AG10803 (cell line): ENCODE measurements at regions not wholly inside any gene's neighbourhood (a gene's known extent, or its start where the extent isn't known, plus 50 kb on each side); places are given as distances from the start of the nearest gene placed in this dataset.

Source experiments
- DNase-seq: peaks from one replicate; pipeline ENCODE4 v3.0.0; 2010; ENCODE audit warnings: low read depth
- H3K4me3 ChIP-seq: 2 replicates; pipeline ENCODE4 v1.5.1; 2011; ENCODE audit warnings: mild to moderate bottlenecking, low read length, control low read depth
- CTCF ChIP-seq: conservative IDR thresholded peaks from 2 replicates; pipeline ENCODE4 v1.5.1; 2011; ENCODE audit warnings: mild to moderate bottlenecking, low read length, control low read depth, inconsistent platforms

DNA sequence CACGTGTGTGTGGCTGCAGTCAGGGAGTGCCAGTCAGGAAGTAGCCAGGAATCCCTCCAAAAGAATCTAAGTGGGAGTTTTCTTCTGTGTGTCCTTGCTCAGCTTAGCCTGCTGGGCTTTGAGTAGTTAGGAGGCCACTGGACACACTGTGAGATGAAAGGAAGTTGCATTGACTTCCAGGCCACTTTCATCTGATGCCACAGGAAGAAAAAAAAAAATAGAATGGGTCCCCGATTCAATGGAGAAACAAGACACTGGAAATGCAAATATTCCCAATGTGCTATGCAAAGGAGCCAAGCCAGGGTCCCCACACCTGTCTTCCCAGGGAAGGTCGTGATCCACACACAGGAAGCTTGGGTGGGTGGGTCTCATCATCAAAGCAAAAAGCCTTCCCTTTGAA lies 95.6 kb upstream of the E2F8 start:
- H3K4me3 ChIP-seq: no peak overlapping the region
- TF ChIP-seq CTCF: no peak
- no peak for DNase-seq

DNA sequence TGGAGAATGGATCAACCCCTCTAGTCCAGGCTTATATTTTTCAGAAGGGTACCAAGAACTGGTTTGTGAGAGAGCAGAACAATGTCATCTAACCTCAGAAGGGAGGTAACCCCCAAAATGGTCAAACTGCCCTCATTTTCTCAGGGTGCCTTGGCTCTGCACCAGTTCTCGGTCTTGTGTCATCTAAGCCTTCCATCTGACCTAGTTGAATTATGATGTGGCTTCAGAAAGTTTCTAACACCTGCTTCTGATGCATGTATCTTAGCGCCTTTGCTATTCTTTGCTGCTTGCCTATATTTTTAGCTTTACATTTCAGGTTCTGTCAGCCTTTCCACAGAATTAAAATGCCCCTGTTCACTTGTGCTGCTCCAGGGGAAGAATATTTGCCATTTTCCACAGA lies 91.7 kb upstream of the E2F8 start:
- DNase-seq: no peak
- H3K4me3 ChIP-seq: no peak overlapping the region
- no peak for TF ChIP-seq CTCF

DNA sequence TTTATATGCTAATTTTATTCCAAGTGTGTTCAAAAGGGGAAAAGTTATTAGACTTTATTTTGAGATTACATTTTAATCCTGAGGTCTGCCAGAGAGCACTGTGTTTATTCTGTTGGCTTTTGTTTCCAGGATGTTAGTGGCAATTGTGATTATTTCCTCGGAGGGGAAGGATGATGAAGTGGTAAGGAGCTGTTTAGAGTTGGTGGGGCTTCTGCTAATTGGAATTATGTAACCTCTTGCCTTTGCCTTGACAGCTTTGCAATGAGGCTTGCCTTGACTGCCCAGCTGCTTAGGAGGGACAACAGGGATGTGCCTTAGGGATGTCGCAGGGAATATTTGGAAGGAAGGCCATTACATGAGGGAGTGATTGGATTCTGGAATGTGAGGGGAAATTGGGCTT lies 89.7 kb upstream of the E2F8 start:
- DNase-seq: no peak
- H3K4me3 ChIP-seq: no peak overlapping the region
- no peak for TF ChIP-seq CTCF

DNA sequence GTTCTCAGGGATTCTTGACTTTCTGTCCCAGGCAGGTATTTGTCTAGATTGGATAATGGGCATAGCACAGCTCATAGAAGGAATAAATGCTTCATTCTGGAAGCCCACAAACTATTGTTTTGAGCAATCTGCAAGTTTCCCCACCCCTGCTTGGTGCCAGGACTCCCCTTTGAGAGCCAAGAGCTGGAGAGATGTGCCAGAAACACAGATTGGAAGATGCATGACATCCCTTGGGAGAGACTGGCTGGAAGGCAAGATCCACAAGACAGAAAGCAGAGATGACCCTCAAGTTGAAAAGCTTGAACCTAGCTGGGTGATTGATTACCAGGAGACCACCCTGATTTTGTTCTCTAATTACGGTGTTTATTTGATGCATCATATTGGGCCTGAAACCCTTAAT lies 89.2 kb upstream of the E2F8 start:
- no peak overlapping the region for H3K4me3 ChIP-seq
- DNase-seq: no peak
- no peak for TF ChIP-seq CTCF

DNA sequence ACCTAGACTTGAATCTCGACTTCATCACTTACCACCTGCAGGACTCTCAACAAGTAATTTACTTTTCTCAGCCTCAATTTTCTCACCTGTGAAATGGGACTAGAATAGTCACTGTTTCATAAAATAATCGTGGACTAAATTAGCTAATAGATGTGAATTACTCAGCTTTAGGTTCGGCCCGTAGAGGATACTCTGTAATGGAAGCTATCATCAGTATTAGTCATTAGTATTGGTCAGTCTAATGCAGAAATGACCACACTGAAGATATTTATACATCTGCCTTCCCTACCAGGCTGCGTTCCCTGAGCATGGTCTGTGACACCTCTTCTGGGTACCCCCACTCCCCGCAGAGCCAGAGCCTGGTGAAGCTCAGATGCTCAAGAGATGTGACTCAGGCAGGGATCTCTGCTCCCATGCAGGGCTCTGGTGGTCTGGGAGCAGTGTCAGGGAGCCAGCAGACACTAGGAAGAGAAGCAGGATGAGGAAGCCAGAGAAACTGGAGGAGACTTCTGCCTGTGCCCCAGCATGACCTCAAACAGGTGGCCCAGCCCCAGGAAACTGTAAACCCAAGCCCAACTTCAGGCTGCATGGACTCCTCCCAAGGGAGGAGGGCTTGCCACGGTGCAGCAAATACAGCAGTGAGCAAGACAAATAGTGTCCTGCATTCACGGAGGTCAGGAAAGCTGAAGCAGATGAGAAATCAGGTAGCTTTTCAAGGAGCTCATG lies 88.0 kb upstream of the E2F8 start:
- no peak for DNase-seq
- H3K4me3 ChIP-seq: no peak overlapping the region
- no peak for TF ChIP-seq CTCF

- DNase-seq: no peak
- H3K4me3 ChIP-seq: no peak overlapping the region
- no peak for TF ChIP-seq CTCF
These were observed 86.5 kb upstream of the E2F8 start for GRCh38 chr11:19327280-19327679.

GRCh38 chr11:19326499-19326898 lies 85.8 kb upstream of the E2F8 start:
- peak; percentile 56 for TF ChIP-seq CTCF
- DNase-seq: peak; percentile 33
- H3K4me3 ChIP-seq: no peak overlapping the region
